NCI-H2029 (cell line): ENCODE measurements at regions not wholly inside any gene's neighbourhood (a gene's known extent, or its start where the extent isn't known, plus 50 kb on each side); places are given as distances from the start of the nearest gene placed in this dataset.
"Not testable (repeated sequence)": the region's sequence is repeated elsewhere in the genome, so short reads cannot be mapped to it uniquely, and the experiment has no call there.

Experiments
- DNase-seq: peaks from one replicate; lab custom pipeline; 2025; lab: John Stamatoyannopoulos, UW

GRCh38 chr15:31179693-31180092 lies 78.2 kb upstream of the TRPM1 start:
- DNase-seq: no peak

- DNase-seq: no peak
Measured at GRCh38 chr15:31193291-31193690, 91.8 kb upstream of the TRPM1 start.

- no peak for DNase-seq
Measured at GRCh38 chr15:31195871-31196270, 94.3 kb upstream of the TRPM1 start.

GRCh38 chr15:31197497-31198414 lies 96.2 kb upstream of the TRPM1 start:
- DNase-seq: no peak

GRCh38 chr15:31200735-31201151 lies 99.2 kb upstream of the TRPM1 start:
- no peak for DNase-seq

GRCh38 chr15:31202953-31203352 lies 101.4 kb upstream of the TRPM1 start:
- no peak for DNase-seq

- no peak for DNase-seq
Measured at GRCh38 chr15:31203999-31204398, 102.5 kb upstream of the TRPM1 start.

GRCh38 chr15:31206386-31207181 lies 105.1 kb upstream of the TRPM1 start:
- no peak for DNase-seq

- no peak for DNase-seq
Measured at GRCh38 chr15:31207246-31207645, 105.7 kb upstream of the TRPM1 start.

- not testable (repeated sequence) for DNase-seq
Measured at GRCh38 chr15:31207861-31208260, 106.3 kb upstream of the TRPM1 start.

GRCh38 chr15:31208817-31209216 lies 107.3 kb upstream of the TRPM1 start:
- no peak for DNase-seq

GRCh38 chr15:31211353-31211752 lies 109.8 kb upstream of the TRPM1 start:
- no peak for DNase-seq

- DNase-seq: no peak
Measured at GRCh38 chr15:31212326-31213080, 111.0 kb upstream of the TRPM1 start.

GRCh38 chr15:31214158-31214863 lies 112.3 kb upstream of the KLF13 start:
- no peak for DNase-seq

GRCh38 chr15:31214864-31215489 lies 111.7 kb upstream of the KLF13 start:
- DNase-seq: no peak

GRCh38 chr15:31215490-31216214 lies 111.0 kb upstream of the KLF13 start:
- DNase-seq: peak; percentile 26

- DNase-seq: no peak
Measured at GRCh38 chr15:31216215-31216911, 110.3 kb upstream of the KLF13 start.

- DNase-seq: no peak
Measured at GRCh38 chr15:31217067-31217466, 109.6 kb upstream of the KLF13 start.

- DNase-seq: no peak
Measured at GRCh38 chr15:31217566-31218270, 108.9 kb upstream of the KLF13 start.
